Psoas muscle (tissue), 7 donors: ENCODE measurements at regions not wholly inside any gene's neighbourhood (a gene's known extent, or its start where the extent isn't known, plus 50 kb on each side); places are given as distances from the start of the nearest gene placed in this dataset.

Source experiments
- ATAC-seq, 4 donors: fragments of 200-7000 bp; cut with Tn5 transposase; one replicate each; pipeline ENCODE4 v1.9.1; 2020; ENCODE audit warnings: moderate library complexity in 3 of 4, mild to moderate bottlenecking in 2 of 4
- DNase-seq, 2 donors: peaks; one replicate each; pipeline ENCODE4 v3.0.0-alpha.2; 2020
- H3K27ac ChIP-seq: fragments of 200-600 bp; one replicate; pipeline ENCODE4 v1.8.0; 2022
- H3K27me3 ChIP-seq, 3 donors: fragments of 200-600 bp in 1 of 3; one replicate each; pipeline versions ENCODE4 v1.6.1 to v1.8.0; 2013 to 2022; ENCODE audit warnings: low read length in 2 of 3, mild to moderate bottlenecking in 2 of 3, moderate library complexity in 1 of 3; ENCODE audit not compliant: insufficient read depth in 3 of 3
- H3K36me3 ChIP-seq, 2 donors: fragments of 200-600 bp in 1 of 2; one replicate each; pipeline versions ENCODE4 v1.6.1 to v1.8.0; 2013 to 2022; ENCODE audit warnings: low read depth in 1 of 2, mild to moderate bottlenecking in 1 of 2, moderate library complexity in 1 of 2; ENCODE audit not compliant: insufficient read depth in 1 of 2
- H3K4me1 ChIP-seq: fragments of 200-600 bp; one replicate; pipeline ENCODE4 v1.8.0; 2022
- H3K4me3 ChIP-seq: fragments of 200-600 bp; one replicate; pipeline ENCODE4 v1.8.0; 2022; ENCODE audit warnings: mild to moderate bottlenecking
- H3K9me3 ChIP-seq: fragments of 200-600 bp; one replicate; pipeline ENCODE4 v1.8.0; 2022
- whole genome bisulfite sequencing, 3 donors: extraction: QIAGEN DNeasy Blood & Tissue Kit; methylation state at CpG; one replicate each; pipeline versions ENCODE4 v1.1.6 to v1.1.7; 2013; 5-methylcytosine and 5-hydroxymethylcytosine counted together
- intact Hi-C, 2 donors: fragments of 100-400 bp; cut with DNase I; formaldehyde crosslinking; loops; one replicate each; pipeline versions ENCODE4 v1.11.0 to v1.14.2; 2022
- TF ChIP-seq, protein P1 (sequence below): fragments of 200-600 bp; IDR thresholded peaks from one replicate; pipeline ENCODE4 v1.8.0; 2022; ENCODE audit warnings: antibody characterized with exemption
- donor health status: healthy with polysubstance abuse.
- donor health status: DM: no; HTN: no; CAD: no; lungs with moderate emphysema.
- donor health status: Bipolar disorder and iron deficiency.
- donor health status: healthy.
- donor health status: DM: yes; HTN: yes; CAD: no.
- donor health status: DM: no; HTN: no; CAD: no.
- donor health status: DM: yes; HTN: yes; CAD: no.

- WGBS, 3 donors: 63 to 69% (median 65%) methylated on average over 3 of the region's 3 CpGs
- Histone ChIP-seq H3K27ac (no peak overlapping the region), H3K9me3 (peaks cover 6% of the 10 kb centered on the region), H3K4me3 (no peak overlapping the region), H3K4me1 (no peaks in the 10 kb centered on the region), H3K27me3 (no peaks in the 10 kb centered on the region), H3K36me3 (no peaks in the 10 kb centered on the region)
- intact Hi-C loops: no loop called here
- TF ChIP-seq, protein P1, sequence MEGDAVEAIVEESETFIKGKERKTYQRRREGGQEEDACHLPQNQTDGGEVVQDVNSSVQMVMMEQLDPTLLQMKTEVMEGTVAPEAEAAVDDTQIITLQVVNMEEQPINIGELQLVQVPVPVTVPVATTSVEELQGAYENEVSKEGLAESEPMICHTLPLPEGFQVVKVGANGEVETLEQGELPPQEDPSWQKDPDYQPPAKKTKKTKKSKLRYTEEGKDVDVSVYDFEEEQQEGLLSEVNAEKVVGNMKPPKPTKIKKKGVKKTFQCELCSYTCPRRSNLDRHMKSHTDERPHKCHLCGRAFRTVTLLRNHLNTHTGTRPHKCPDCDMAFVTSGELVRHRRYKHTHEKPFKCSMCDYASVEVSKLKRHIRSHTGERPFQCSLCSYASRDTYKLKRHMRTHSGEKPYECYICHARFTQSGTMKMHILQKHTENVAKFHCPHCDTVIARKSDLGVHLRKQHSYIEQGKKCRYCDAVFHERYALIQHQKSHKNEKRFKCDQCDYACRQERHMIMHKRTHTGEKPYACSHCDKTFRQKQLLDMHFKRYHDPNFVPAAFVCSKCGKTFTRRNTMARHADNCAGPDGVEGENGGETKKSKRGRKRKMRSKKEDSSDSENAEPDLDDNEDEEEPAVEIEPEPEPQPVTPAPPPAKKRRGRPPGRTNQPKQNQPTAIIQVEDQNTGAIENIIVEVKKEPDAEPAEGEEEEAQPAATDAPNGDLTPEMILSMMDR: no peak
- no peak for DNase-seq
- no peak for ATAC-seq
Observed at GRCh38 chr16:61165797-61166196, 870.4 kb downstream of the CDH8 start.

DNA sequence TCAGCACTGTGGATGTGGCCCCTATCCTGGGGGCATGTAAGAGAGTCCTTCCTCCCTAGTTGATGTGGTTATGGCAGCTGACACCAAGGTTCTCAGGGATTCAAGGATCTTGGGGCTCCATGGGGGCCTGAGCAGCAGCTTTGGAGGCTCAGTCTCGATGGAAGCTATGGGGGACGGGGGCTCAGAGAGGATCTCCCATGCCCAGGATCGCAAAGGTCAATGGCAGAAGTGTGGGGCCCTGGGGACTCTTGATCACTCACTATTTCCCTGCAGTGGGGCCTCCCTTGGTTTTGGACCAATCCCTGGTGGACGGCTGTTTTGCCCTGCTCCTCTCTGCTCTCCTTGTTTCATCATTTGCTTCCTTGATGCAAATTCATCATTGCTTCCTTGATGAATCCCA, 885.9 kb downstream of the CDH8 start:
- H3K4me1 ChIP-seq: no peaks in the 10 kb centered on the region
- no peak for ATAC-seq
- no peaks in the 10 kb centered on the region for H3K9me3 ChIP-seq
- H3K36me3 ChIP-seq: no peaks in the 10 kb centered on the region
- WGBS, 3 donors: 75 to 86% (median 76%) methylated on average over 4 of the region's 4 CpGs
- no peak for DNase-seq
- H3K27me3 ChIP-seq: no peaks in the 10 kb centered on the region
- no peak overlapping the region for H3K27ac ChIP-seq
- intact Hi-C loops: loop anchor here in 1 of 2 donors (5.0 kb wide), 1 partner anchor 267 kb away; no protein-coding TSS in a partner anchor
- TF ChIP-seq, protein P1: no peak
- no peak overlapping the region for H3K4me3 ChIP-seq

DNA sequence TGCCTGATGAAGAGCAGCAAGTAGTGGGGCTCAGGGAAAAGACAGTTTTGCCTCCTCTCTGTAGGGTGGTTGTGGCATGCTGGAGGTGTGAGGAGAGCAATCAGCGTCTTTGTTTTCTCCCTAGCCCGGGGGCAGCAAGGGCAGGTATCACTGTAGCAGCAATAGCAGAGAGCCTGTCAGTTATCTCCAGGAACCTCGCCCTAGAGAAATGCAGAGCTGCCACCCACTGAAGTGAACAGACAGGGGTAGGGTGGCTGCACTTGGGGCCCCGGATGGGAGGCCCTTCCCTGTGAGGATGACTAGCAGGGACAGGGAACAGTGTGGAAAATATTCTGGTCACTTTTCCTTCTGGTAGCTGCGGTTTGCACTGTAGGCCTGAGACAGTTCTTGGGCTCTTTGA, 886.5 kb downstream of the CDH8 start:
- WGBS, 3 donors: 57 to 66% (median 61%) methylated on average over 5 of the region's 5 CpGs
- DNase-seq: no peak
- Histone ChIP-seq H3K4me1 (no peaks in the 10 kb centered on the region), H3K9me3 (no peaks in the 10 kb centered on the region), H3K27me3 (no peaks in the 10 kb centered on the region), H3K27ac (no peak overlapping the region), H3K36me3 (no peaks in the 10 kb centered on the region), H3K4me3 (no peak overlapping the region)
- TF ChIP-seq, protein P1: no peak
- ATAC-seq: no peak
- intact Hi-C loops: loop anchor here in 1 of 2 donors (5.0 kb wide), 1 partner anchor 268 kb away; no protein-coding TSS in a partner anchor

GRCh38 chr16:61148930-61149329, 887.3 kb downstream of the CDH8 start:
- 68 to 75% (median 72%) methylated on average over 3 of the region's 3 CpGs for WGBS, 3 donors
- no peaks in the 10 kb centered on the region for H3K9me3 ChIP-seq
- H3K4me3 ChIP-seq: no peak overlapping the region
- ATAC-seq: no peak
- no peaks in the 10 kb centered on the region for H3K36me3 ChIP-seq
- H3K27ac ChIP-seq: no peak overlapping the region
- no peaks in the 10 kb centered on the region for H3K4me1 ChIP-seq
- no peaks in the 10 kb centered on the region for H3K27me3 ChIP-seq
- no peak for DNase-seq
- TF ChIP-seq, protein P1: no peak
- intact Hi-C loops: no loop called here

- Histone ChIP-seq H3K4me3 (no peak overlapping the region), H3K9me3 (no peaks in the 10 kb centered on the region), H3K27ac (no peak overlapping the region), H3K36me3 (no peaks in the 10 kb centered on the region), H3K4me1 (no peaks in the 10 kb centered on the region), H3K27me3 (no peaks in the 10 kb centered on the region)
- TF ChIP-seq, protein P1: no peak
- 19 to 50% (median 21%) methylated on average over 1 of the region's 1 CpG for WGBS, 3 donors
- no peak for DNase-seq
- no peak for ATAC-seq
- intact Hi-C loops: no loop called here
Observed at GRCh38 chr16:61146429-61146828, 889.8 kb downstream of the CDH8 start.
